ENCODE measurements at regions not wholly inside any gene's neighbourhood (a gene's known extent, or its start where the extent isn't known, plus 50 kb on each side); places are given as distances from the start of the nearest gene placed in this dataset.

GRCh38 chr17:52648995-52649394 is 490.5 kb upstream of the CA10 start:
- no peak overlapping the region for H3K4me3 ChIP-seq (ENCODE audit: insufficient read depth, low read depth, low read length)
- no peaks in the 10 kb centered on the region for H3K27me3 ChIP-seq (ENCODE audit: control insufficient read depth, insufficient read depth, low read length)
- no peak overlapping the region for H2BK5ac ChIP-seq (ENCODE audit: low read depth, low read length, poor library complexity, severe bottlenecking)
- intact Hi-C loops (cut with micrococcal nuclease), result no loop called here
- no peaks in the 10 kb centered on the region for H3K4me1 ChIP-seq (ENCODE audit: control insufficient read depth, insufficient read depth, low read length)
- peaks cover 5% of the 10 kb centered on the region for H3K9me3 ChIP-seq (ENCODE audit: control insufficient read depth, insufficient read depth, low read length)
- no peak overlapping the region for H4K8ac ChIP-seq (ENCODE audit: low read depth in 2 of 2, low read length in 2 of 2)
- BruUV-seq (replicated peaks), result no TSS peak
- no peak overlapping the region for H3K4me2 ChIP-seq (ENCODE audit: low read depth, low read length)
- dilution Hi-C loops (cut with HindIII; ENCODE audit: low sequenced_read_pairs, unreplicated experiment), result no loop called here
- H4K5ac ChIP-seq (ENCODE audit: low read depth, low read length), result no peak overlapping the region
- no peak overlapping the region for H2BK20ac ChIP-seq (ENCODE audit: low read depth, low read length)
- DNase-seq (no peak), ATAC-seq (ENCODE audit: low read depth) (no peak)
- no peak overlapping the region for H2BK120ac ChIP-seq (ENCODE audit: low read depth, low read length)
- H3K23ac ChIP-seq (ENCODE audit: low read depth, low read length), result no peak overlapping the region
- H3K18ac ChIP-seq (ENCODE audit: low read depth, low read length), result no peak overlapping the region
- CTCF ChIA-PET, result interaction anchor here (0.6 kb wide), 1 partner anchor 452 kb away, joined by 5 read pairs; no protein-coding TSS in a partner anchor
- H2AFZ ChIP-seq (replicated peaks; ENCODE audit: low read length, poor library complexity), result no peak overlapping the region
- no peak overlapping the region for H3K9ac ChIP-seq (ENCODE audit: low read depth, low read length)
- H2AK9ac ChIP-seq (replicated peaks; ENCODE audit: low read depth, low read length, poor library complexity), result no peak overlapping the region
- TF ChIP-seq RFX5 (IDR thresholded peaks at IDR 0.05; ENCODE audit: low read depth, low read length) (no peak), POLR2A (IDR thresholded peaks at IDR 0.05; ENCODE audit: low read depth, low read length) (no peak), RAD21 (IDR thresholded peaks at IDR 0.05; ENCODE audit: low read length) (no peak), MAFK (IDR thresholded peaks at IDR 0.05; ENCODE audit: low read depth, low read length) (no peak), RCOR1 (IDR thresholded peaks at IDR 0.05; ENCODE audit: insufficient replicate concordance, low read length) (no peak), NFE2L2 (IDR thresholded peaks at IDR 0.05; ENCODE audit: low read depth, low read length) (no peak), CTCF (conservative IDR thresholded peaks at IDR 0.05; ENCODE audit: low read depth, low read length) (no peak), CHD1 (IDR thresholded peaks at IDR 0.05; ENCODE audit: low read depth, low read length) (no peak), CEBPB (IDR thresholded peaks at IDR 0.05; ENCODE audit: low read depth, low read length) (no peak), ELK1 (IDR thresholded peaks at IDR 0.05; ENCODE audit: borderline replicate concordance, low read depth, low read length) (no peak), MAZ (IDR thresholded peaks at IDR 0.05; ENCODE audit: borderline replicate concordance, low read depth, low read length) (no peak), SMC3 (IDR thresholded peaks at IDR 0.05; ENCODE audit: low read depth, low read length) (no peak), BHLHE40 (IDR thresholded peaks at IDR 0.05; ENCODE audit: low read depth, low read length) (no peak), USF2 (IDR thresholded peaks at IDR 0.05; ENCODE audit: low read depth, low read length) (no peak), MXI1 (IDR thresholded peaks at IDR 0.05; ENCODE audit: borderline replicate concordance, low read depth, low read length) (no peak)
- H2BK15ac ChIP-seq (ENCODE audit: low read depth, low read length), result no peak overlapping the region
- H4K91ac ChIP-seq (ENCODE audit: insufficient read depth, low read depth, low read length), result no peak overlapping the region
- H3K9me1 ChIP-seq (ENCODE audit: insufficient read depth, low read length), result no peaks in the 10 kb centered on the region
- H3K4ac ChIP-seq (ENCODE audit: low read depth, low read length), result no peak overlapping the region
- H2AK5ac ChIP-seq (ENCODE audit: low read depth, low read length), result no peak overlapping the region
- no peak overlapping the region for H3K56ac ChIP-seq (ENCODE audit: extremely low read depth, insufficient read depth, low read length)
- H4K20me1 ChIP-seq (ENCODE audit: insufficient read depth, low read length), result no peaks in the 10 kb centered on the region
- POLR2A ChIA-PET (ENCODE audit: unreplicated experiment), result no interaction called here
- no peak overlapping the region for H3K27ac ChIP-seq (ENCODE audit: insufficient read depth, low read length)
- no peak overlapping the region for H3K14ac ChIP-seq (replicated peaks; ENCODE audit: low read depth, low read length)
- in situ Hi-C loops (cut with MboI; ENCODE audit: low sequenced_read_pairs), result no loop called here
- no CpG with 5 or more reads among the region's 3 CpGs for WGBS, 2 experiments (ENCODE audit: extremely low coverage in 2 of 2, insufficient read length in 1 of 2)
- no peaks in the 10 kb centered on the region for H3K79me1 ChIP-seq (ENCODE audit: low read depth in 1 of 2, low read length in 2 of 2)
- H3K36me3 ChIP-seq (ENCODE audit: control insufficient read depth, insufficient read depth, low read length), result no peaks in the 10 kb centered on the region

Measured in IMR-90 (cell line).